Skin of body (tissue), 1 donor: ENCODE measurements at regions not wholly inside any gene's neighbourhood (a gene's known extent, or its start where the extent isn't known, plus 50 kb on each side); places are given as distances from the start of the nearest gene placed in this dataset.
"Not testable (repeated sequence)": the region's sequence is repeated elsewhere in the genome, so short reads cannot be mapped to it uniquely, and the experiment has no call there.

Experiments
- DNase-seq: peaks from one replicate; lab custom pipeline; 2025; lab: John Stamatoyannopoulos, UW

GRCh38 chr18:54662986-54663385, 71.9 kb downstream of the DYNAP start:
- DNase-seq = no peak

- not testable (repeated sequence) for DNase-seq
Measured at GRCh38 chr18:54669701-54670100, 78.7 kb downstream of the DYNAP start.

GRCh38 chr18:54671291-54671881, 80.3 kb downstream of the DYNAP start:
- DNase-seq = peak; percentile 27

- DNase-seq = no peak
Measured at GRCh38 chr18:54672109-54672508, 81.1 kb downstream of the DYNAP start.

GRCh38 chr18:54672846-54673475, 81.9 kb downstream of the DYNAP start:
- no peak for DNase-seq

GRCh38 chr18:54673936-54674335, 82.9 kb downstream of the DYNAP start:
- no peak for DNase-seq

- DNase-seq = no peak
Measured at GRCh38 chr18:54675076-54675475, 84.0 kb downstream of the DYNAP start.

GRCh38 chr18:54679318-54680149, 88.5 kb downstream of the DYNAP start:
- DNase-seq = peak; percentile 77

- DNase-seq = peak; percentile 7
Measured at GRCh38 chr18:54684784-54685183, 93.7 kb downstream of the DYNAP start.

GRCh38 chr18:54689319-54689718, 98.3 kb downstream of the DYNAP start:
- no peak for DNase-seq

- DNase-seq = no peak
Measured at GRCh38 chr18:54690198-54690597, 99.2 kb downstream of the DYNAP start.

- DNase-seq = no peak
Measured at GRCh38 chr18:54692463-54692862, 101.4 kb downstream of the DYNAP start.

- no peak for DNase-seq
Measured at GRCh38 chr18:54696616-54697293, 105.7 kb downstream of the DYNAP start.

GRCh38 chr18:54700580-54700979, 109.5 kb downstream of the DYNAP start:
- DNase-seq = no peak

- DNase-seq = no peak
Measured at GRCh38 chr18:54702686-54703085, 111.6 kb downstream of the DYNAP start.

GRCh38 chr18:54710074-54710899, 118.0 kb upstream of the RAB27B start:
- no peak for DNase-seq

GRCh38 chr18:54710900-54711281, 117.4 kb upstream of the RAB27B start:
- no peak for DNase-seq

- DNase-seq = no peak
Measured at GRCh38 chr18:54712306-54712705, 116.0 kb upstream of the RAB27B start.

- no peak for DNase-seq
Measured at GRCh38 chr18:54712758-54713157, 115.5 kb upstream of the RAB27B start.

- no peak for DNase-seq
Measured at GRCh38 chr18:54713386-54713785, 114.9 kb upstream of the RAB27B start.

GRCh38 chr18:54714851-54715250, 113.4 kb upstream of the RAB27B start:
- no peak for DNase-seq
